ENCODE measurements at regions not wholly inside any gene's neighbourhood (a gene's known extent, or its start where the extent isn't known, plus 50 kb on each side); places are given as distances from the start of the nearest gene placed in this dataset.
"Not testable (repeated sequence)": the region's sequence is repeated elsewhere in the genome, so short reads cannot be mapped to it uniquely, and the experiment has no call there.

DNA sequence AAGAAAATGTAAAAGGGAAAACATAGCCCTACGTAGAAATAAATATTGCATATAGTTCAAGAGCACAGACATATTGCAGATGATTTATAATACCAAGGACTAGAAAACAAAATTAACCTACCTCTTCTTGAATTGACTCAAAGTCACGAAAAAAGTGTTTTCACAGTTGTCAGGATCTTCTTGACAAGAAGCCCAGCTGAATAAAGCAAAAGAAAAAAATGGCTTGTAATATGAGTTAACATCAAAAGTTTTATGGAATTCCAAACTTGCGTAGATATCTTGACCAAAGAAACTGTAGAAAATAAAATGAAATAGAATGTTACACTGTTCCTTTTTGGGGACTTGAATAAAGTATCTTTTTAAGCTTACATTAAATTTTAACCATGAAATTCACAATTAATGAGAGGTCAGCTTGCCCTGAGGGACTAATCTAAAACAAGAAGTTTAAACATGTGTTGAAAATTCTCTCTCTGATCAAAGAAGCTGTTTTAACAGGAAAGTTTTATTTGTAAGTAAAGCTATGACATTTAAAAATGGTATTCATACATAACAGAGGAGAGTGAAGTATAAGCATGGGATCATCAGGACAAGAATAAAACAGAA lies 133.1 kb upstream of the SEMA3C start:
- DNase-seq (ENCODE audit: low read depth): no peak

DNA sequence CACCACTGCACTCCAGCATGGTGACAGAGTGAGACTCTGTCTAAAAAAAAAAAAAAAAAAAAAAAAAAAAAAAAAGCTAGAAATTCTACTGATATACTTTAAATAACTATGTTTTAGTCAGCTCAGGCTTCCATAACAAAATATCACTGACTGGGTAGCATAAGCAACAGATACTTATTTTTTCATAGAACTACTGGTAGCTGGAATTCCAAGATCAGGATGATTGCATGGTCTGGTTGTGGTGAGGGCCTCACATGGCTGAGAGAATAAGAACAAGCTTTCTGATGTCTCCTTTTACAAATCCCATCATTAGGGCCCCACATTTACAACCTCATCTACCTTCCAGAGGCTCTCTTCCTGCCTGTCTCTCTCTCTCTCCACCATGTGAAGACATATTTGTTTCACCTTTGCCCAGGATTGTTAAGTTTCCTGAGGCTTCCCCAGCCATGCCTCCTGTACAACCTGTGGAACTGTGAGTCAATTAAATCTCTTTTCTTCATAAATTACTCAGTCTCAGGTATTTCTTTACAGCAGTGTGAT lies 126.7 kb upstream of the SEMA3C start:
- DNase-seq (ENCODE audit: low read depth): no peak

DNA sequence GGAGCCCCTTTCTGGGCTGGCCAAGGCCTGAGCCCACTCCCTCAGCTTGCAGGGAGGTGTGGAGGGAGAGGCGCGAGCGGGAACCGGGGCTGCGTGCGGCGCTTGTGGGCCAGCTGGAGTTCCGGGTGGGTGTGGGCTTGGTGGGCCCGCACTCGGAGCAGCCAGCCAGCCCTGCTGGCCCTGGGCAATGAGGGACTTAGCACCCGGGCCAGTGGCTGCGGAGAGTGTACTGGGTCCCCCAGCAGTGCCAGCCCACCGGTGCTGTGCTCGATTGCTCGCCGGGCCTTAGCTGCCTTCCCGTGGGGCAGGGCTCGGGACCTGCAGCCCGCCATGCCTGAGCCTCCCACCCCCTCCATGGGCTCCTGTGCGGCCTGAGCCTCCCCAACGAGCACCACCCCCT lies 123.8 kb upstream of the SEMA3C start:
- not testable (repeated sequence) for DNase-seq (ENCODE audit: low read depth)

- DNase-seq (ENCODE audit: low read depth): no peak
Observed at GRCh38 chr7:81040496-81040895, 121.6 kb upstream of the SEMA3C start.

- no peak for DNase-seq (ENCODE audit: low read depth)
Observed at GRCh38 chr7:81036871-81037270, 118.0 kb upstream of the SEMA3C start.

- no peak for DNase-seq (ENCODE audit: low read depth)
Observed at GRCh38 chr7:81036057-81036456, 117.2 kb upstream of the SEMA3C start.

DNA sequence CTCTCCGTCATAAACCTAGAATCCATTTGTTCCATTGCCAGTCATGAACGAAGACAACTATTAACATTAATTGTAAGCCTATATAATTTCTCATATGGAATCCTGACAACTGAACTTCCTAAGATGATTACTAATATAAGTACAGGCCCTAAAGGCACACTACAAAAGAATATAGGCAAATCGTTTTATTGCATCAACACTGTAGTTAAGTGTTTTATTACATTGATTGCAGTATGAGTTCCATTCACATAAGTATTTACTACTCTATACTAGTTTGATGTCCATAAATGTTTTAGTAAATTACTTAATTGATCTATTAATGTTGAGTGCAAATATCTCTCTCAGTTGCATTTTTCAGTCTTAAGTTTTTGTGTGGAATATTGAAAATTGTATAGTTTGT lies 113.1 kb upstream of the SEMA3C start:
- DNase-seq (ENCODE audit: low read depth): no peak

GRCh38 chr7:81031243-81031642 lies 112.4 kb upstream of the SEMA3C start:
- DNase-seq (ENCODE audit: low read depth): no peak

GRCh38 chr7:81030472-81030871 lies 111.6 kb upstream of the SEMA3C start:
- DNase-seq (ENCODE audit: low read depth): no peak

DNA sequence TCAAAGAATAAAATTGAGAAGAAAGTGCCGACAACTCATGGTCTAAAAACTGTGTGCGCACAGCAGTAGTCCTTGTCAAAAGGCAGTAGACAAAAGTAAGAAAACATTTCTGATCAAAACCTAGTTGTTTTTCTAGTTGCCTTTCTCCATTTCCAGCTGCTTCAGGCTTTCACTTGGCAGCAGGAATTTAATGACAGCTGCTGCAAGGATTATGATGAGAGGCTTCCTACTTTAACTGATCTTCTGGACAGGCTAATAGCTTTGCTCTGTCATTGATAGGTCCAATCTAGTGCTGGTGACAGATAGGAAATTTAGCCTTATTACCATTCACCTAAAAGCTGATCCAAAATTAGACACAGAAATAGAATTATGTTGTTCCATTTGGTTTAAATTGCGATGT lies 110.7 kb upstream of the SEMA3C start:
- no peak for DNase-seq (ENCODE audit: low read depth)

DNA sequence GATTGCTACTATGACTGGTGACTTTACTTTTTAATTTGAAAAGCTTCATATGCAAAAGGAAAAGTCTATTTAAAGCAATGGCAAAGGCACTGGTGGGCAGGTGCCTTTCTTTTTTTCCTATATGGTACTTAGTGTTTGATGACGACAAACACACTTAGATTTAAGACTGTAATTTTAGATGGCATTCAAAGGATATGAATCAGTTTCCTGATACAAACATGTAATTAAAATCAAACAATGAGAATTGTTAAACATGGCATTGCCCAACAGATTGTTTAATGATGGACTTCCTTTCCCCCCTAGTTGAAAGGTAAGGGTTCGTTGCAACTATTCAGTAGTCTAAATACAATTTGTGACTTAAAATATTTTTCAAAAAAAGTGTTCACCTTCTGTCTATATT lies 106.5 kb upstream of the SEMA3C start:
- no peak for DNase-seq (ENCODE audit: low read depth)

DNA sequence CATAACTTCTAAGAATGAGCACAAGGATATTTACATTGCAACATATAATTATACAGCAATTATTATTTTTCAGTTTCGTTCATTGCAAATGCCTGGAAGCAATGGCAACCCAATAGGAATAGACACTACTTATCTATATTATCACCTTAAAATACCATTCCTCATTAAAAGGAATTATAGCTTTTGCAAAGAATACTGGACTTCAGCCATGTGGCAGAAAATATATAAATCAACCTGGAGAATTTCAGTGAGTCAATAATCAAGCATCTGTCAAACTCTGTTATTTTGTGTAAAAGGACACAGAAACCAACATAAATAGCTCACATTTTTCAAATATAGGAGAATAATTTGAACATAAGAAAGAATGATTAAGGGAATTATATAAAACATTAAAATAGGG lies 96.1 kb upstream of the SEMA3C start:
- no peak for DNase-seq (ENCODE audit: low read depth)

- DNase-seq (ENCODE audit: low read depth): no peak
Observed at GRCh38 chr7:81014266-81014665, 95.4 kb upstream of the SEMA3C start.

DNA sequence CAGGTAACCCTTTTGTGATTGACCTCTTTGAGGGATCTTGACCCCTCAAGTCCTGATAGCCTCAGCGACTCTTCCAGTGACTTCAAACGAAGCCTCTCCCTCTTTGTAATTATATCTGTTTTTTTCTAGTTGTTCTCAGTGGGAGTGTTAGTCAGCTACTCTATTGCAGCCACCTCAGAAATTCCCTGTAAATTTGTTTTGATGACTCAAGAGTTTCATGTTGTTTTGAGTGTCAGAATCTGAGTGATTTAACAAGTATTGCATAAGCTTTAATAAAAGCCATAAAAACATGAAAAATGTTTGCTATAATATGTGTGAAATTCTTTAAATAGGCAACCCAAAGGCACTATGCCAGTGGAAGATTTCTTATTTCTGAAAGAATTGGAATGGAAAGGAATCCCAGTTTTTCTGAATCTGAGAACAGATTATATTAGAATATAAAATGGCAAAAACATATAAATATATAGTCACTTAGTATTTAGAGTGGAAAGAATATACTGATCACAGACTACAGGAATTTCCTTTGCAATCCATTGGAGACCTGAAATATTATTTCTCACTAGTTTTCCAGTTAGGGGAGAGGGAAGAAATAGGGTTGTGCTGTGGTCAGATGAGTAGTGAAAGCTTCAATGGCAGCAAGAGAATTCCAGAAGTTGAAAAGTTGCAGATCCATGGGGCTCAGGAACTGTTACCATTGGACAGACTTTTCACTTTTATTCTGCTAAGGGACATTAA lies 94.4 kb upstream of the SEMA3C start:
- peak; percentile 60 for DNase-seq (ENCODE audit: low read depth)

DNA sequence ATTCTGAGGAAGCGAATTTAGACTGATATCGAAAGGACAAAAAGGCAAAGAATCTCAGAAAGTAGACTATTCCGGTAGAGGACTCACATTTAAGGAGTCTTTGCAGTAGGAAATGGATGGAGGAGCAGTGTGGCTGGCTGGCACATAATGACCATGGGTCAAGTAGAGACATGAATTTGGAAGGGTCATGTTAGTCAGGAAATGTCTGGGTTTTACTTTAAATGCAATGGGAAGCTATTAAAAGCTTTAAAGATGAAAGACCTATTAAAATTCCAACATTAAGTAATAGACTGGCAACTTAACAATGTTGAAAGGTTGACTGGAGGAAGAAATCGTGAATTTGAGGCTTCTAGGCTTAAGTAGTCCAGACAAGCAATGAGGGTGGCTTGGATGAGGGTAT lies 90.0 kb upstream of the SEMA3C start:
- DNase-seq (ENCODE audit: low read depth): no peak

DNA sequence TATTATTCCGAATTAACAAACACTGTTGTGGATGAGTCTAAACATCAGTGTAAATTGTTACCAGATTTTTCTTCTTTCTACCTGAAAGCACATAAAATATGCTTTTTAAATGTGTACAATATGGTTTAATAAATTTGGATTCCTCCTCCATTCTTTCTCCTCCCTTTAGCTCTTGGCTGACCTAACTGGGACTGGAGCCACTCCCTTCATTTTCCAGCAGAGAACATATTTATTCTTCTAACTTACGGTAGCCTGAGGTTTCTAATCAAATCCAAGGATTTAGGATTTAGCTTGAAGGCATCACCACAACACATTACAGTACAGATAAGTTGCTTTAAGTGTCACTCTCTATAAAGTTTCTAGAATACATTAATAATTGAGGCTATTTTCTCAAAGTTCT lies 88.2 kb upstream of the SEMA3C start:
- peak; percentile 70 for DNase-seq (ENCODE audit: low read depth)

DNA sequence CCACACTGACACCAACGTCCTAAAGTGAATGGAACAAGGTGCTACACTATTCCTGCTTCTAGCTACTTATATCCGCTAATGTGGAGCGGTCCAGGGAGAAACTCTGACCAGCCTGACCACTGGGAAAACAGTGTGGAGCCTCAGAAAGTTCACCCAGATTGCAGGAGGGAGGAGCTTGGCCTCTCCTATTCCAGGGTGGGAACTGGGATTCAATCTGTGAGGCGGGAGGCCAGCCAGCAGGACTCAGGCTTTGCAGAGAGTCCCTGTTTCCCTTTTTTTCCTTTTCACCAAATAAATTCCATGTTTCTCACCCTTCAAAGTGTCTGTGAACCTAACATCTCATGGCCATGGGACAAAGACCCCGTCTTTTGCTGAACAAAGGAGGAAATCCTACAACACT lies 86.4 kb upstream of the SEMA3C start:
- DNase-seq (ENCODE audit: low read depth): no peak

- no peak for DNase-seq (ENCODE audit: low read depth)
Observed at GRCh38 chr7:81004098-81004497, 85.2 kb upstream of the SEMA3C start.

- no peak for DNase-seq (ENCODE audit: low read depth)
Observed at GRCh38 chr7:81003326-81003725, 84.5 kb upstream of the SEMA3C start.

- no peak for DNase-seq (ENCODE audit: low read depth)
Observed at GRCh38 chr7:81002421-81002820, 83.6 kb upstream of the SEMA3C start.

- no peak for DNase-seq (ENCODE audit: low read depth)
Observed at GRCh38 chr7:80999771-81000170, 80.9 kb upstream of the SEMA3C start.

- no peak for DNase-seq (ENCODE audit: low read depth)
Observed at GRCh38 chr7:80999100-80999499, 80.2 kb upstream of the SEMA3C start.

- no peak for DNase-seq (ENCODE audit: low read depth)
Observed at GRCh38 chr7:80997841-80998240, 79.0 kb upstream of the SEMA3C start.

- not testable (repeated sequence) for DNase-seq (ENCODE audit: low read depth)
Observed at GRCh38 chr7:80996236-80996635, 77.4 kb upstream of the SEMA3C start.

Measured in forelimb muscle (tissue), 1 donor.